ENCODE measurements at regions not wholly inside any gene's neighbourhood (a gene's known extent, or its start where the extent isn't known, plus 50 kb on each side); places are given as distances from the start of the nearest gene placed in this dataset.

DNA sequence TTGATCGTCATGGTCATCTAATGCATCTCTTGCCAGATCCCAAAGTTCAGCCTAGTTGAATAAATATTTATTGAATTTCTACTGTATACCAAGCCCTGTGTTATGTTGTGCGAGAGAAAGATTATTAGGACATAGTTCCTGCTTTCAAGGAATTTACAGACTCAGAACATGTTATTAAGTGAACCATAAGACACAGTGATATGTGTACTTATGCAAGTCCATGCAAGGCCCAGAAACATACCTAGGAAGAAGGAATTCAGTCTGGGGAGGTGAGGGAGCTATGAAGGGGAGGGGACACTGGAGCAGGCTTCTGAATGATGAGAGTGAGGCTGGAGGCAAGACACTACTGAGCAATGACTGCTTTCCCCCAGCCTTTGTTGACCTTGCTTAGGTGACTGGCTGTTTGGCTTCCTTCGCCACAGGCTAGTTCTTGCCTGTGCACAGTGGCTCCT, 81.4 kb downstream of the ACAA2 start:
- DNase-seq (ENCODE audit: extremely low read depth, insufficient read length), result no peak
- H3K4me3 ChIP-seq (replicated peaks; ENCODE audit: low read depth, low read length), result no peak overlapping the region
- TF ChIP-seq, protein P1, sequence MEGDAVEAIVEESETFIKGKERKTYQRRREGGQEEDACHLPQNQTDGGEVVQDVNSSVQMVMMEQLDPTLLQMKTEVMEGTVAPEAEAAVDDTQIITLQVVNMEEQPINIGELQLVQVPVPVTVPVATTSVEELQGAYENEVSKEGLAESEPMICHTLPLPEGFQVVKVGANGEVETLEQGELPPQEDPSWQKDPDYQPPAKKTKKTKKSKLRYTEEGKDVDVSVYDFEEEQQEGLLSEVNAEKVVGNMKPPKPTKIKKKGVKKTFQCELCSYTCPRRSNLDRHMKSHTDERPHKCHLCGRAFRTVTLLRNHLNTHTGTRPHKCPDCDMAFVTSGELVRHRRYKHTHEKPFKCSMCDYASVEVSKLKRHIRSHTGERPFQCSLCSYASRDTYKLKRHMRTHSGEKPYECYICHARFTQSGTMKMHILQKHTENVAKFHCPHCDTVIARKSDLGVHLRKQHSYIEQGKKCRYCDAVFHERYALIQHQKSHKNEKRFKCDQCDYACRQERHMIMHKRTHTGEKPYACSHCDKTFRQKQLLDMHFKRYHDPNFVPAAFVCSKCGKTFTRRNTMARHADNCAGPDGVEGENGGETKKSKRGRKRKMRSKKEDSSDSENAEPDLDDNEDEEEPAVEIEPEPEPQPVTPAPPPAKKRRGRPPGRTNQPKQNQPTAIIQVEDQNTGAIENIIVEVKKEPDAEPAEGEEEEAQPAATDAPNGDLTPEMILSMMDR (IDR thresholded peaks at IDR 0.05; ENCODE audit: insufficient read depth, low read length, poor library complexity, severe bottlenecking), result no peak
- no peaks in the 10 kb centered on the region; the same call in 1 of the 2 replicates for H3K27me3 ChIP-seq (replicated peaks; ENCODE audit: control insufficient read depth, insufficient read depth, low read length)
- no peaks in the 10 kb centered on the region for H3K36me3 ChIP-seq (ENCODE audit: control insufficient read depth, insufficient read depth, low read length)

DNA sequence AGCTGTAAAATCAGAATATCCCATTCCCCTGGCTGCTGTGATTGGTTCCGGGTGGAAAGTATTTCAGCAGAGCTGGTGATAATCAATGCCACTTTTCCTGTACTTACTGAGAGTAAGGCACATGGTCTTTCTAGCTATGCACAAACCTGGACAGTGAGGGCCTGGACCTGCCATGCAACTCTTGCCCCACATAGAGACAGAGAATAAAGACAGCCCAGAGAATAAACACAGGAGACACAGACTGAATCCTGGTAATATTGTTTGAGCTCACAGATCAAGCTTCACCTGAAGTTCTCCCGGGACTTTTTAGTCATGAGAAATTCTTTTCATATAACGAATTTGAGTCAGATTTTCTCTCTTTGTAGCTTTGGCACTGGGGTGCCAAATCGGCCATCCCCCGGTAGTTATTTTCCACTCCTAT, 81.9 kb downstream of the ACAA2 start:
- Histone ChIP-seq H3K4me3 (replicated peaks; ENCODE audit: low read depth, low read length) (no peak overlapping the region), H3K27me3 (replicated peaks; ENCODE audit: control insufficient read depth, insufficient read depth, low read length) (no peaks in the 10 kb centered on the region), H3K36me3 (ENCODE audit: control insufficient read depth, insufficient read depth, low read length) (no peaks in the 10 kb centered on the region)
- TF ChIP-seq, protein P1 (IDR thresholded peaks at IDR 0.05; ENCODE audit: insufficient read depth, low read length, poor library complexity, severe bottlenecking), result no peak
- DNase-seq (ENCODE audit: extremely low read depth, insufficient read length), result no peak

- no peak for DNase-seq (ENCODE audit: extremely low read depth, insufficient read length)
- H3K4me3 ChIP-seq (replicated peaks; ENCODE audit: low read depth, low read length), result no peak overlapping the region
- no peaks in the 10 kb centered on the region for H3K36me3 ChIP-seq (ENCODE audit: control insufficient read depth, insufficient read depth, low read length)
- TF ChIP-seq, protein P1 (IDR thresholded peaks at IDR 0.05; ENCODE audit: insufficient read depth, low read length, poor library complexity, severe bottlenecking), result no peak
- no peaks in the 10 kb centered on the region for H3K27me3 ChIP-seq (replicated peaks; ENCODE audit: control insufficient read depth, insufficient read depth, low read length)
Measured at GRCh38 chr18:49730951-49731391, 82.4 kb downstream of the ACAA2 start.

- TF ChIP-seq, protein P1 (IDR thresholded peaks at IDR 0.05; ENCODE audit: insufficient read depth, low read length, poor library complexity, severe bottlenecking), result peak; percentile 88
- no peaks in the 10 kb centered on the region for H3K36me3 ChIP-seq (ENCODE audit: control insufficient read depth, insufficient read depth, low read length)
- no peaks in the 10 kb centered on the region; the same call in 1 of the 2 replicates for H3K27me3 ChIP-seq (replicated peaks; ENCODE audit: control insufficient read depth, insufficient read depth, low read length)
- no peak overlapping the region for H3K4me3 ChIP-seq (replicated peaks; ENCODE audit: low read depth, low read length)
- DNase-seq (ENCODE audit: extremely low read depth, insufficient read length), result no peak
Measured at GRCh38 chr18:49728542-49728941, 84.8 kb downstream of the ACAA2 start.

DNA sequence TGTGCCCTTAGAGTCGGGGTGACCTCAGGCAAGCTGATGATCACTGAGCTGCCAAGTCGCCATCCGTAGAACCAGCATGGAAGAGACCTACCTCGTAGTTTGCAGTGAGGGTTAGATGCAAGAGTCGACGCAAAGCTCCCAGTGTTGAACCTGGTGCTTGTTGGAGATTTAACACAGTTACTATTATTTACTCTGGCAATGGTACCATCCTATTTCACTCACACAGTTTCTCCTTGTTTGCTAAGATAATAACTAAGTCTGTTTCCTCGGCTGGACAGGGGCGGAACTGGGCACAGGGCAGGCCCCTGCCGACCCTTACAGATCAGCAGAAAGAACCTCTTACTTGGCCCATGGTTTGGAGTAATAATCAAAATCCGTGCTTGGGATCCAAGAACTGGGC, 85.5 kb downstream of the ACAA2 start:
- Histone ChIP-seq H3K36me3 (ENCODE audit: control insufficient read depth, insufficient read depth, low read length) (no peaks in the 10 kb centered on the region), H3K27me3 (replicated peaks; ENCODE audit: control insufficient read depth, insufficient read depth, low read length) (no peaks in the 10 kb centered on the region; the same call in 1 of the 2 replicates), H3K4me3 (replicated peaks; ENCODE audit: low read depth, low read length) (no peak overlapping the region)
- no peak for DNase-seq (ENCODE audit: extremely low read depth, insufficient read length)
- TF ChIP-seq, protein P1 (IDR thresholded peaks at IDR 0.05; ENCODE audit: insufficient read depth, low read length, poor library complexity, severe bottlenecking), result no peak

- no peaks in the 10 kb centered on the region; the same call in 1 of the 2 replicates for H3K27me3 ChIP-seq (replicated peaks; ENCODE audit: control insufficient read depth, insufficient read depth, low read length)
- TF ChIP-seq, protein P1 (IDR thresholded peaks at IDR 0.05; ENCODE audit: insufficient read depth, low read length, poor library complexity, severe bottlenecking), result no peak
- no peaks in the 10 kb centered on the region for H3K36me3 ChIP-seq (ENCODE audit: control insufficient read depth, insufficient read depth, low read length)
- no peak overlapping the region for H3K4me3 ChIP-seq (replicated peaks; ENCODE audit: low read depth, low read length)
- DNase-seq (ENCODE audit: extremely low read depth, insufficient read length), result no peak
Measured at GRCh38 chr18:49726675-49726963, 86.7 kb downstream of the ACAA2 start.
